ENCODE measurements at regions not wholly inside any gene's neighbourhood (a gene's known extent, or its start where the extent isn't known, plus 50 kb on each side); places are given as distances from the start of the nearest gene placed in this dataset.

DNA sequence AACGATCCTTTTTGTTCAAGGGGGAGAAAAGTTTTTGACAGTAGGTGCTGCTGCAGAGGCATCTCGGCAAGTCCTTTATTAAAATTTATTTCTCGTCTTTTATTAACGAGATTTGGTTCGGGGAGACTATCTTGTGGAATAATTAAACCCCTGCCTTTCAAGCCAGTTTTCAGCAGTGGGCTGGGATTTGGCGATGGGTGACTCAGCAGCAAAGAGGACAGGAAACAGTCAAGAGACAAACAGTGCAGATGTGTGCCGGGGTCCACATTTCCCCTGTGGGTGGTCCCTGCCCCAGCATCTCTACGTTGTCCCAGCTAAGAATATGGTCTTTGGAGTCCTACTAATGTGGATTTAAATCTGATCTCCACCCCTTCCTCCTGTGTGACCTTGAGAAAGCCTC, 282.8 kb downstream of the CDH26 start:
- ChIA-PET POLR2A (no interaction called here), CTCF (no interaction called here)
- Mint-ChIP-seq H3K4me1 (ENCODE audit: low read depth) (no peaks in the 10 kb centered on the region), H3K4me3 (no peak overlapping the region), H3K27me3 (peaks cover 6% of the 10 kb centered on the region), H3K9me3 (no peaks in the 10 kb centered on the region), H3K36me3 (ENCODE audit: low read depth) (no peaks in the 10 kb centered on the region), H3K27ac (no peak overlapping the region)
- intact Hi-C loops (cut with micrococcal nuclease) = no loop called here
- no peak for ATAC-seq
- DNase-seq = no peak
- TF ChIP-seq, protein P1, sequence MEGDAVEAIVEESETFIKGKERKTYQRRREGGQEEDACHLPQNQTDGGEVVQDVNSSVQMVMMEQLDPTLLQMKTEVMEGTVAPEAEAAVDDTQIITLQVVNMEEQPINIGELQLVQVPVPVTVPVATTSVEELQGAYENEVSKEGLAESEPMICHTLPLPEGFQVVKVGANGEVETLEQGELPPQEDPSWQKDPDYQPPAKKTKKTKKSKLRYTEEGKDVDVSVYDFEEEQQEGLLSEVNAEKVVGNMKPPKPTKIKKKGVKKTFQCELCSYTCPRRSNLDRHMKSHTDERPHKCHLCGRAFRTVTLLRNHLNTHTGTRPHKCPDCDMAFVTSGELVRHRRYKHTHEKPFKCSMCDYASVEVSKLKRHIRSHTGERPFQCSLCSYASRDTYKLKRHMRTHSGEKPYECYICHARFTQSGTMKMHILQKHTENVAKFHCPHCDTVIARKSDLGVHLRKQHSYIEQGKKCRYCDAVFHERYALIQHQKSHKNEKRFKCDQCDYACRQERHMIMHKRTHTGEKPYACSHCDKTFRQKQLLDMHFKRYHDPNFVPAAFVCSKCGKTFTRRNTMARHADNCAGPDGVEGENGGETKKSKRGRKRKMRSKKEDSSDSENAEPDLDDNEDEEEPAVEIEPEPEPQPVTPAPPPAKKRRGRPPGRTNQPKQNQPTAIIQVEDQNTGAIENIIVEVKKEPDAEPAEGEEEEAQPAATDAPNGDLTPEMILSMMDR (IDR thresholded peaks at IDR 0.05) = no peak

DNA sequence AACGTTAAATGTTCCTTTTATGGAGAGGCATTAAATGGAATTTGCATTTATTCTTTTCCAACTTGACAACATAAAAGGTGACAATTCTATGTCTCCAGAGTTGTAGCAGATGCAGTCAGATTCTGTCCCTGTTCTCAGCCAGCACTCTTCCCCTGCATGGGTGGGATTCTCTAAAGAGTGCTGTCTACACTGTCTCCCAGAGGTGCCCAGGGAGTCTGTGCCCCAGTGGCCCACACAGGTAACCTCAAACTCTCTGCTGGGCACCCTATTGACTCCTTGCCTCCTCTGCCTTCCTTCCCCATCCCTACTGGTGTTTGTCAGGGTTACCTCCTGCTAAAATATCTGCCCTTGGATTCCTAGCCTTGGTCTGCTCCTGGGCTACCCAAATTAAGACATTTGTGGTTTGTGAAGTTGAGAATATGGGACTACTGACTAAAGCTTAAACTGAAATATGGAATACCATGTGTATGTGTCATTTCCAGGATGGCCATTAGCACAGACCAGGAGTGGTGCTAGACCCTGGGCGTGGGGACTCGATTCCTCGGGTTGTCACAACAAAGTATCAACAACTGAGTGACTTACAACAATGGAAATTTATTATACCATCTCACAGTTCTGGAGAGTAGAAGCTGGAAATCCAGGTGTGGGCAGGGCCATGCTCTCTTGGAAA, 284.7 kb downstream of the CDH26 start:
- peaks cover 6% of the 10 kb centered on the region for H3K27me3 Mint-ChIP-seq
- no peak overlapping the region for H3K4me3 Mint-ChIP-seq
- ATAC-seq (no peak), DNase-seq (no peak)
- TF ChIP-seq, protein P1 (IDR thresholded peaks at IDR 0.05) = no peak
- no peaks in the 10 kb centered on the region for H3K4me1 Mint-ChIP-seq (ENCODE audit: low read depth)
- ChIA-PET CTCF (no interaction called here), POLR2A (no interaction called here)
- no peaks in the 10 kb centered on the region for H3K36me3 Mint-ChIP-seq (ENCODE audit: low read depth)
- H3K9me3 Mint-ChIP-seq = no peaks in the 10 kb centered on the region
- no peak overlapping the region for H3K27ac Mint-ChIP-seq
- intact Hi-C loops (cut with micrococcal nuclease) = no loop called here

DNA sequence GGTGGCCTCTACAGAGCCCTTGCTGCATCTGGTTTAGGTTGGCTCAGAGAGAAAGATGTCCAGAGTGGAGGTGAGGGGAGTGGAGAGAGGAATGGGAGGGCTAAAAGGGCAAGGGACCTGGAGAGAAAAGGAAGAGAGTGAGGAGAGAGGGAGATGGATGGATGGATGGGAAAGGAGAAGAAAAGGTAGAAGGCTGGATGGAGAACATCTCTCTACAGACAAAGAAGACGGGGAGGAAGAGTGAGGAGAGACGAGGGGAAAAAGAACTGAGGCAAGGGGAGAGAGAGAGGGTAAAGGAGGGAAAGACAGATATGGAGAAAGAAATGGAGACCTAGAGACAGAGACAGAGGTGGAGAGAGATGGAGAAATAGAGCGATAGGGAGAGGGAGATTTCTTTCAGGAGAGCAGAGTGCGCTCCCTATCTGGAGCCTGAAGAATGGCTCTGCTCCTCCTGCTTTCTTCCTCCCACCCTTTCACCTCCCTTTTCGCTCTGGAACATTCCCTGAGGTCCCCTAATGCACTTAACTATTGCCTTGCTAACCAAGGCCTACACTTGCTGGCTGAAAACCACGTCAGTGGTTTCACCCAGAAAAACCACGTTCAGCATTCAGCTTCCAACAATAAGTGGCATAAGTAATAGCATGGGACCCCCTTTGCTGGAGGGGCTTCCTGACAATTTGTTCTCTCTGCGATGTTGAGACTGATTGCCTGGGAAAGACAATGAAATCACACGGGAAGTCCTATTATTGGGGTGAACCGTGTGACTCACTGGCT, 286.3 kb downstream of the CDH26 start:
- Mint-ChIP-seq H3K4me1 (ENCODE audit: low read depth) (no peaks in the 10 kb centered on the region), H3K27me3 (no peaks in the 10 kb centered on the region), H3K27ac (no peak overlapping the region), H3K36me3 (ENCODE audit: low read depth) (no peaks in the 10 kb centered on the region), H3K4me3 (no peak overlapping the region), H3K9me3 (no peaks in the 10 kb centered on the region)
- POLR2A ChIA-PET = no interaction called here
- CTCF ChIA-PET = interaction anchor here (0.5 to 1.5 kb wide), 3 partner anchors 15 to 25 kb away, joined by 3 to 6 read pairs (median 4); no protein-coding TSS in a partner anchor
- ATAC-seq (no peak), DNase-seq (no peak)
- TF ChIP-seq, protein P1 (IDR thresholded peaks at IDR 0.05) = no peak
- intact Hi-C loops (cut with micrococcal nuclease) = no loop called here

DNA sequence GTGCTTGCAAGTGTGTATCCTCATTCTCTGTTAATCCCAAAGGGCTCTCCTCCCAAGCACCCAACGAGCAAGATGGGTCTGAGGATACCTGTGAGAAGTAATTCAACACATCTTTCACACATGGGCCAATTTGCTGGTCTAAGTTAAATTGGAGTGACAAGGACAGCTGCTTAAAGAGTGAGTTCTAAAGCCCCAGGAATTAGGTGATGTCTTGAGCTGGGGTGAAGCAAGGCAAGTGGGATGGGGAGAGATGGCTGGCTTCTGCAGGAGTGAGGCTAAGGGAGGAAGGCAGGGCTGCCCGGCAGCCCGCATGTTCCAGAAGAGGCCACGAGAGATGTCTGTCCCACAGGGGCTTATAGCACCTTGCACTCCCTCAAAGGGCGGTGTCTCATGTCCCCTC, 288.5 kb downstream of the CDH26 start:
- ChIA-PET CTCF (no interaction called here), POLR2A (no interaction called here)
- DNase-seq = no peak
- TF ChIP-seq, protein P1 (IDR thresholded peaks at IDR 0.05) = no peak
- Mint-ChIP-seq H3K27me3 (no peaks in the 10 kb centered on the region), H3K36me3 (ENCODE audit: low read depth) (no peaks in the 10 kb centered on the region), H3K9me3 (no peaks in the 10 kb centered on the region), H3K4me1 (ENCODE audit: low read depth) (no peaks in the 10 kb centered on the region), H3K4me3 (no peak overlapping the region), H3K27ac (no peak overlapping the region)
- ATAC-seq = no peak
- intact Hi-C loops (cut with micrococcal nuclease) = no loop called here

DNA sequence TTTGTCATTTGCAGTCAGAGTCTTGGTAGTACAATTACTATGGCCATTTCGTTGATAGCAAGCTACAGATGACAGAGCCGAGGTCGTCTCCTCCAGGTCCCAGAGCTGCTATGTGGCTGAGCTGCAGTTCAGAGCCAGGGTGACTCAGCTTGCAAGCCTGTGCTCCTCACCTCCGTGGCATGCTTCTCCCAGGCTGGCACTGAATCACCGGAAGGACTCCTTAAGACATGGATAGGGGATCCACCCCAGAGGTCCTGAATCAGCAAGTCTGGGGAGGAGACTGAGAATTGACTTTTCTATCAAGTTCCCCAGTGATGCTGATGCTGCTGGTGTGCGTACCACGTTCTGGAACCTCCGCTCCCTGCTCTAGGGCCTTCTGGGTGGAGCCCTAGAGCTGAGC, 291.2 kb downstream of the CDH26 start:
- Mint-ChIP-seq H3K4me3 (no peak overlapping the region), H3K27ac (no peak overlapping the region), H3K9me3 (no peaks in the 10 kb centered on the region), H3K36me3 (ENCODE audit: low read depth) (no peaks in the 10 kb centered on the region), H3K27me3 (no peaks in the 10 kb centered on the region), H3K4me1 (ENCODE audit: low read depth) (no peaks in the 10 kb centered on the region)
- ATAC-seq (no peak), DNase-seq (no peak)
- TF ChIP-seq, protein P1 (IDR thresholded peaks at IDR 0.05) = no peak
- ChIA-PET POLR2A (no interaction called here), CTCF (interaction anchor here (1.8 kb wide), 1 partner anchor 13 kb away, joined by 9 read pairs; no protein-coding TSS in a partner anchor)
- intact Hi-C loops (cut with micrococcal nuclease) = no loop called here

Data from activated CD8-positive, alpha-beta T cell treated with anti-CD3 and anti-CD28 coated beads for 36 hours (primary cell).